MCF 10A (cell line): ENCODE measurements at regions not wholly inside any gene's neighbourhood (a gene's known extent, or its start where the extent isn't known, plus 50 kb on each side); places are given as distances from the start of the nearest gene placed in this dataset.

Source experiments
- BruUV-seq: library from RNA; stranded (reverse); fragments of 400-500 nt; replicated peaks from 2 replicates; lab custom pipeline; 2021; lab: Mats Ljungman, UMichigan
- CTCF ChIA-PET: fragments of 300-600 bp; sonication (Branson Sonifier 250); formaldehyde crosslinking; extraction: SDS; loops from one replicate; lab custom pipeline; 2021; ENCODE audit warnings: antibody characterized with exemption, inconsistent platforms; lab: Yijun Ruan, JAX
- POLR2A ChIA-PET: fragments of 300-600, 350-650 bp; sonication (Branson Sonifier 250); formaldehyde crosslinking; extraction: SDS; loops from one replicate; lab custom pipeline; 2020; ENCODE audit warnings: antibody characterized with exemption, inconsistent platforms; lab: Yijun Ruan, JAX
- DNase-seq: peaks from one replicate; pipeline ENCODE4 v3.0.0-alpha.2; 2018; ENCODE audit not compliant: unreplicated experiment
- H3K27ac Mint-ChIP-seq: one replicate; pipeline ENCODE4 v1.8.0; 2022; ENCODE audit warnings: mild to moderate bottlenecking, low read depth, mixed read lengths; ENCODE audit not compliant: unreplicated experiment
- H3K27me3 Mint-ChIP-seq: one replicate; pipeline ENCODE4 v1.8.0; 2022; ENCODE audit warnings: mixed read lengths; ENCODE audit not compliant: insufficient read depth, unreplicated experiment
- H3K36me3 Mint-ChIP-seq: one replicate; pipeline ENCODE4 v1.8.0; 2022; ENCODE audit warnings: mild to moderate bottlenecking, moderate library complexity, mixed read lengths; ENCODE audit not compliant: insufficient read depth, unreplicated experiment
- H3K4me1 Mint-ChIP-seq: one replicate; pipeline ENCODE4 v1.8.0; 2022; ENCODE audit warnings: mixed read lengths; ENCODE audit not compliant: insufficient read depth, unreplicated experiment
- H3K4me3 Mint-ChIP-seq: one replicate; pipeline ENCODE4 v1.8.0; 2022; ENCODE audit warnings: mild to moderate bottlenecking, moderate library complexity, mixed read lengths; ENCODE audit not compliant: unreplicated experiment
- H3K9me3 Mint-ChIP-seq: one replicate; pipeline ENCODE4 v1.8.0; 2022; ENCODE audit warnings: mixed read lengths; ENCODE audit not compliant: unreplicated experiment
- intact Hi-C: fragments of 100-400 bp; cut with micrococcal nuclease; formaldehyde crosslinking; loops from 2 replicates; pipeline ENCODE4 v1.14.1; 2022
- TF ChIP-seq, protein P1 (sequence below): fragments of 200-600 bp; IDR thresholded peaks from one replicate; pipeline ENCODE4 v1.8.0; 2022; ENCODE audit warnings: antibody characterized with exemption, mild to moderate bottlenecking; ENCODE audit not compliant: unreplicated experiment

DNA sequence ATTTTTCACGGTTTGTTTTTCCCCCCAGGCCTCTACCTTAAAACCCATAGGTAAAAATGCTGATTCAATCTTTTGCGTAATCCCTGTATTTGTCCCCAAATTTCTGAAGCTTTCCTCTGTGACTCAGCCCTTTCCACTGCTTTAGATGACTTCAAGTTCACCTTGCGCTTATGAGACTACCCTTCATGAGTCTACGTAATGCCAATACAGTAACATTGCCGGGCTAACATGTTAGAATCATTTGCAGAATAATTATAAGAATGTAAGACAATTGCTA lies 283.0 kb downstream of the TMX3 start:
- TF ChIP-seq, protein P1, sequence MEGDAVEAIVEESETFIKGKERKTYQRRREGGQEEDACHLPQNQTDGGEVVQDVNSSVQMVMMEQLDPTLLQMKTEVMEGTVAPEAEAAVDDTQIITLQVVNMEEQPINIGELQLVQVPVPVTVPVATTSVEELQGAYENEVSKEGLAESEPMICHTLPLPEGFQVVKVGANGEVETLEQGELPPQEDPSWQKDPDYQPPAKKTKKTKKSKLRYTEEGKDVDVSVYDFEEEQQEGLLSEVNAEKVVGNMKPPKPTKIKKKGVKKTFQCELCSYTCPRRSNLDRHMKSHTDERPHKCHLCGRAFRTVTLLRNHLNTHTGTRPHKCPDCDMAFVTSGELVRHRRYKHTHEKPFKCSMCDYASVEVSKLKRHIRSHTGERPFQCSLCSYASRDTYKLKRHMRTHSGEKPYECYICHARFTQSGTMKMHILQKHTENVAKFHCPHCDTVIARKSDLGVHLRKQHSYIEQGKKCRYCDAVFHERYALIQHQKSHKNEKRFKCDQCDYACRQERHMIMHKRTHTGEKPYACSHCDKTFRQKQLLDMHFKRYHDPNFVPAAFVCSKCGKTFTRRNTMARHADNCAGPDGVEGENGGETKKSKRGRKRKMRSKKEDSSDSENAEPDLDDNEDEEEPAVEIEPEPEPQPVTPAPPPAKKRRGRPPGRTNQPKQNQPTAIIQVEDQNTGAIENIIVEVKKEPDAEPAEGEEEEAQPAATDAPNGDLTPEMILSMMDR, result no peak
- H3K4me3 Mint-ChIP-seq, result no peak overlapping the region
- ChIA-PET POLR2A (interaction anchor here (0.9 kb wide), 1 partner anchor 57 kb away, joined by 3 read pairs; no protein-coding TSS in a partner anchor), CTCF (interaction anchor here (0.7 kb wide), 1 partner anchor 515 kb away, joined by 3 read pairs; no protein-coding TSS in a partner anchor)
- H3K27me3 Mint-ChIP-seq, result no peaks in the 10 kb centered on the region
- intact Hi-C loops, result no loop called here
- H3K4me1 Mint-ChIP-seq, result peaks cover 63% of the 10 kb centered on the region
- no TSS peak for BruUV-seq
- peak overlapping the region; percentile 67 for H3K27ac Mint-ChIP-seq
- no peaks in the 10 kb centered on the region for H3K36me3 Mint-ChIP-seq
- peak; percentile 35 for DNase-seq
- peaks cover 10% of the 10 kb centered on the region for H3K9me3 Mint-ChIP-seq

- H3K9me3 Mint-ChIP-seq, result peaks cover 6% of the 10 kb centered on the region
- H3K27me3 Mint-ChIP-seq, result no peaks in the 10 kb centered on the region
- no peak overlapping the region for H3K4me3 Mint-ChIP-seq
- ChIA-PET CTCF (interaction anchor here (0.6 to 0.8 kb wide), 3 partner anchors 514 to 1187 kb away, joined by 3 read pairs; no protein-coding TSS in a partner anchor), POLR2A (interaction anchor here (0.9 kb wide), 1 partner anchor 57 kb away, joined by 3 read pairs; no protein-coding TSS in a partner anchor)
- TF ChIP-seq, protein P1, result no peak
- no peaks in the 10 kb centered on the region for H3K36me3 Mint-ChIP-seq
- DNase-seq, result no peak
- no TSS peak for BruUV-seq
- peak overlapping the region; percentile 67 for H3K27ac Mint-ChIP-seq
- H3K4me1 Mint-ChIP-seq, result peaks cover 60% of the 10 kb centered on the region
- intact Hi-C loops, result no loop called here
Measured at GRCh38 chr18:68431111-68431921, 283.6 kb downstream of the TMX3 start.

DNA sequence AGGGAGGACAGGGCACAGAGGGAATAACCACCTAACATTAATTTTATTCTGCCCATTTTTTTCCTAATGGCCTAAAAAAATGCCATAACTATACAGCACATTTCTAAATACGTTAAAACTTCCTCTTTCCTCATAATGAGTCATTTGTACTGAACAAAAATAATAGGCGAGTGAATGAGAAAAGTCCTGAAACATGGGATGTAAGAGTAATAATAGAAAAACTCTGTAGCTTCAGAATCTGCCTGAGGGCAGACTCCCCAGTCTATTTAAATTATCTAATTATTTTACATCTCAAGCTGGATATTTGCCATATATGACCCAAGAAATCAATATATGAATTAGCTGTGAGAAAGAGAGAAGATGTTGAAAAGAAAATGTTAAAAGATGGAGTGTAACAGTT lies 285.1 kb downstream of the TMX3 start:
- BruUV-seq, result no TSS peak
- peak overlapping the region; percentile 47 for H3K27ac Mint-ChIP-seq
- CTCF ChIA-PET, result interaction anchor here (0.6 to 0.7 kb wide), 3 partner anchors 913 to 1867 kb away, joined by 3 to 7 read pairs (median 3); no protein-coding TSS in a partner anchor

DNA sequence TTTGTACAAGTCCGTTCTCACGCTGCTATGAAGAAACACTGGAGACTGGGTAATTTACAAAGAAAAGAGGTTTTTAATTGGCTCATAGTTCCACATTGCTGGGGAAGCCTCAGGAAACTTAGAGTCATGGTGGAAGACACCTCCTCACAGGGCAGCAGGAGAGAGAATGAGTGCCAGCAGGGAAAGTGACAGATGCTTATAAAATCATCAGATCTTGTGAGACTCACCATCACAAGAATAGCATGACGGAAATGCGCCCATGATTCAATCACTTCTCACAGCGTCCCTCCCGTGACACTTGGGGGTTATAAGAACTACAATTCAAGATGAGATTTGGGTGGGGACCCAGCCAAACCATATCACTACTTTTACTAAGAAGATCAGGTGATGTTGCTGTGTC lies 285.8 kb downstream of the TMX3 start:
- Mint-ChIP-seq H3K36me3 (no peaks in the 10 kb centered on the region), H3K9me3 (no peaks in the 10 kb centered on the region), H3K27ac (peak overlapping the region; percentile 47), H3K4me1 (peaks cover 55% of the 10 kb centered on the region), H3K4me3 (no peak overlapping the region), H3K27me3 (no peaks in the 10 kb centered on the region)
- no peak for DNase-seq
- ChIA-PET POLR2A (no interaction called here), CTCF (no interaction called here)
- intact Hi-C loops, result no loop called here
- BruUV-seq, result no TSS peak
- TF ChIP-seq, protein P1, result no peak

More for the DNA sequence above, 285.1 kb downstream of the TMX3 start:
- DNase-seq, result peak; percentile 58
- Mint-ChIP-seq H3K27me3 (no peaks in the 10 kb centered on the region), H3K9me3 (no peaks in the 10 kb centered on the region), H3K4me1 (peaks cover 57% of the 10 kb centered on the region), H3K4me3 (no peak overlapping the region), H3K36me3 (no peaks in the 10 kb centered on the region)
- TF ChIP-seq, protein P1, result no peak
- POLR2A ChIA-PET, result interaction anchor here (0.7 to 1.1 kb wide), 2 partner anchors 10 to 11 kb away, joined by 3 to 5 read pairs; no protein-coding TSS in a partner anchor
- intact Hi-C loops, result no loop called here
